K562 (cell line): ENCODE measurements at regions not wholly inside any gene's neighbourhood (a gene's known extent, or its start where the extent isn't known, plus 50 kb on each side); places are given as distances from the start of the nearest gene placed in this dataset.

Experiments
- CBX5 ChIP-seq: IDR thresholded peaks from 2 replicates; pipeline ENCODE4 v1.6.1; 2014; ENCODE audit warnings: low read depth, borderline replicate concordance
- CREB1 ChIP-seq, 2 experiments: sonication (generic) in 1 of 2; formaldehyde crosslinking in 1 of 2; IDR thresholded peaks; 2 replicates each; pipeline versions ENCODE4 v1.6.1 to v1.8.0; 2012 to 2022; ENCODE audit warnings: inconsistent platforms in 1 of 2, mild to moderate bottlenecking in 1 of 2, missing genetic modification reagents in 1 of 2, moderate library complexity in 1 of 2
- DIDO1 ChIP-seq: fragments of 450-650 bp; IDR thresholded peaks from 2 replicates; pipeline ENCODE4 v1.6.1; 2016; ENCODE audit warnings: low read depth, missing biosample characterization, missing genetic modification characterization
- HDAC3 ChIP-seq: fragments of 450-650 bp; IDR thresholded peaks from 2 replicates; pipeline ENCODE4 v1.6.1; 2018; ENCODE audit warnings: borderline replicate concordance, mild to moderate bottlenecking, moderate library complexity; ENCODE audit not compliant: partially characterized antibody
- PREB ChIP-seq: sonication (generic); formaldehyde crosslinking; IDR thresholded peaks from 2 replicates; pipeline ENCODE4 v1.8.1; 2023; ENCODE audit warnings: mild to moderate bottlenecking, missing genetic modification reagents
- SMARCA4 ChIP-seq: fragments of 450-650 bp; IDR thresholded peaks from 2 replicates; pipeline ENCODE4 v1.6.1; 2016
- TBP ChIP-seq: optimal IDR thresholded peaks from 2 replicates; pipeline ENCODE3; 2011; ENCODE audit warnings: low read depth, low read length, improper control_type of control experiment

DNA sequence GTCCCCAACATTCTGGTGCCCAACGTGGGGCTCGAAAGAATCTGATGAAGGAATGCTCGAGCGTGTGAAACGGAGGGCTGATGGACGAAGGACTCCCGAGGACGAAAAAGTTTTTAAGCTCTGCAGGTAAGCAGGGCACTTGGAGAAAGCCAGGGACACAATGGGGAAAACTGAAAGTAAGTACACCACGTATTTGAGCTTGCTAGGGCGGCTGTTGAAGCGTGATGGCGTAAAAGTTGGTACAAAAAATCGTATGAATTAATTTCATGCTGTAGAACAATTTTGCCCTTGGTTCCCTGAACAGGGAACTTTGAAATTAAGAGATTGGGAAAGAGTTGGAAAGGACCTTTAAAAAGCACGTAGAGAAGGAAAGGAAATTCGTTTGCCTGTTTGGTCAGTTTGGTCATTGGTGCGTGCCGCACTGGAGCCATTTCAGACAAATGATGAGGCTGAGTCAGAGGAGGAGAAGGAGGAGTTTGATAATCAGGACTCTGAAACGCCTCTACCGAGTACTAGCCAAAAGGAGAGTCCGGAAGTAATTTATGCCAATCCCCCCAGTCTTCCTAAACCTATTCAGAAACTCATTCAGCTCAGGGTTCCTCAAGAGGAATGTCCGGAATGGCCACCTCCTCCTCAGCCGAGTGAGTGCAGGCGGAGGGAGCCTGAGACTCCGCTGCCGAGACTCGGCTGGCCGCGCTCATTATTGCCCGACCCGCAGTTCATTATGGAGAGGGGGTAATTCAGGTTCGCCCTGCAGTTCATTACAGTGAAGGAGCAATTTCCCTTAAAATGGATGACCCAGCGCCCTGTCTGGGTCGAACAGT lies 59.2 kb upstream of the PRSS16 start:
- peak; percentile 66; the same call in 1 of the 2 replicates for TF ChIP-seq SMARCA4
- no peak for TF ChIP-seq HDAC3
- TF ChIP-seq PREB (CRISPR knock-in tag) = no peak
- TF ChIP-seq CBX5 = no peak
- TF ChIP-seq DIDO1 = no peak; the same call in 1 of the 2 replicates
- TF ChIP-seq CREB1 (IDR thresholded peaks at IDR 0.05) = no peak
- TF ChIP-seq CREB1 (CRISPR knock-in tag; IDR thresholded peaks at IDR 0.05) = 0 out of 2 replicates have a peak, but pooled peaks have one; percentile 24
- TF ChIP-seq TBP = peak; percentile 38
